Ovary (tissue), 7 donors: ENCODE measurements at regions not wholly inside any gene's neighbourhood (a gene's known extent, or its start where the extent isn't known, plus 50 kb on each side); places are given as distances from the start of the nearest gene placed in this dataset.

Source experiments
- DNase-seq, 5 donors: peaks; one replicate each; pipeline ENCODE4 v3.0.0-alpha.2; 2019 to 2020
- H3K27ac ChIP-seq, 2 donors: fragments of 200-600 bp; one replicate each; pipeline versions ENCODE4 v1.5.1 to v1.8.0; 2019 to 2022
- H3K27me3 ChIP-seq: fragments of 200-600 bp; one replicate; pipeline ENCODE4 v1.8.0; 2022
- H3K36me3 ChIP-seq: fragments of 200-600 bp; sonication (generic); one replicate; pipeline ENCODE4 v1.5.1; 2019
- H3K4me1 ChIP-seq: one replicate; pipeline ENCODE4 v1.8.1; 2013; ENCODE audit warnings: mild to moderate bottlenecking, moderate library complexity; ENCODE audit not compliant: insufficient read depth
- H3K4me3 ChIP-seq: fragments of 200-600 bp; sonication (generic); one replicate; pipeline ENCODE4 v1.5.1; 2017
- H3K9me3 ChIP-seq, 2 donors: fragments of 200-600 bp in 1 of 2; sonication (generic) in 1 of 2; one replicate each; pipeline versions ENCODE4 v1.5.1 to v1.8.1; 2013 to 2019; ENCODE audit warnings: mild to moderate bottlenecking in 1 of 2, moderate library complexity in 1 of 2
- CTCF ChIP-seq, 3 donors: fragments of 450-650 bp in 2 of 3; fragments of 200-600 bp in 1 of 3; IDR thresholded peaks; one replicate each; pipeline versions ENCODE4 v1.5.1 to v1.8.0; 2016 to 2022; ENCODE audit warnings: antibody characterized with exemption in 3 of 3, mild to moderate bottlenecking in 1 of 3
- EP300 ChIP-seq: sonication (generic); formaldehyde crosslinking; IDR thresholded peaks from one replicate; pipeline ENCODE4 v1.6.1; 2017; ENCODE audit warnings: antibody characterized with exemption
- POLR2A ChIP-seq: fragments of 450-650 bp; IDR thresholded peaks from one replicate; pipeline ENCODE4 v1.6.1; 2017; ENCODE audit warnings: antibody characterized with exemption, mild to moderate bottlenecking, moderate library complexity
- WGBS, 3 donors: extraction: QIAGEN DNeasy Blood & Tissue Kit in 1 of 3; methylation state at CpG; one replicate each; pipeline versions ENCODE4 v1.1.5 to v1.1.7; 2013 to 2017; 5-methylcytosine and 5-hydroxymethylcytosine counted together
- intact Hi-C, 4 donors: fragments of 100-400 bp; cut with DNase I; formaldehyde crosslinking; loops; one replicate each; pipeline versions ENCODE4 v1.11.0 to v1.15.1; 2022 to 2023
- donor health status: DM: no; HTN: no; CAD: no; lungs with moderate emphysema.
- donor health status: DM: no; HTN: no; CAD: no.
- donor health status: Bipolar disorder and iron deficiency.
- donor health status: DM: no; HTN: no; CAD: no.
- donor health status: DM: yes; HTN: yes; CAD: no.

GRCh38 chr14:22450266-22450665, 138.8 kb downstream of the DAD1 start:
- intact Hi-C loops, result no loop called here
- no peaks in the 10 kb centered on the region for H3K4me1 ChIP-seq
- DNase-seq, result no peak
- WGBS, 3 donors, result 62 to 71% (median 65%) methylated on average over 7 of the region's 7 CpGs
- no peaks in the 10 kb centered on the region for H3K36me3 ChIP-seq
- no peak overlapping the region for H3K4me3 ChIP-seq
- no peaks in the 10 kb centered on the region for H3K27me3 ChIP-seq
- no peak overlapping the region for H3K27ac ChIP-seq
- no peak for TF ChIP-seq POLR2A
- no peak for TF ChIP-seq CTCF (IDR thresholded peaks at IDR 0.05)
- no peak for TF ChIP-seq EP300
- no peaks in the 10 kb centered on the region for H3K9me3 ChIP-seq

DNA sequence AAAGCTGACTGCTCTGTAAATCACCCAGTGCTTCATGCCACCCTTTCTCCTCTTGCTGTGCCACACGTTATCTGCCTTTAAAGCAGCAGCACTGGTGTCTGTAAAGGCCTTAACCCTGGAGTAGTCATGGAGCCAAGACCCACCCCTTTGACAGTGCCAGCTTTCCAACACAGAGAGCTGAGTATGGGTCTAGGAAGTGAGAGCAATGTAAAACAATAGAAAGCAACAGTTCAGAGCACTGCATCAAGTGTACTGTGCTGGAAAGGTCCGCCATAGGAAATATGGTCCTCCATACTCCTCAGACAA, 139.5 kb downstream of the DAD1 start:
- H3K36me3 ChIP-seq, result no peaks in the 10 kb centered on the region
- no peaks in the 10 kb centered on the region for H3K27me3 ChIP-seq
- 82 to 89% (median 87%) methylated on average over 2 of the region's 2 CpGs for WGBS, 3 donors
- no peak for TF ChIP-seq EP300
- TF ChIP-seq CTCF (IDR thresholded peaks at IDR 0.05), result no peak
- no peak for TF ChIP-seq POLR2A
- DNase-seq, result no peak
- no peak overlapping the region for H3K4me3 ChIP-seq
- H3K27ac ChIP-seq, result no peak overlapping the region
- H3K9me3 ChIP-seq, result no peaks in the 10 kb centered on the region
- no peaks in the 10 kb centered on the region for H3K4me1 ChIP-seq
- intact Hi-C loops, result no loop called here

DNA sequence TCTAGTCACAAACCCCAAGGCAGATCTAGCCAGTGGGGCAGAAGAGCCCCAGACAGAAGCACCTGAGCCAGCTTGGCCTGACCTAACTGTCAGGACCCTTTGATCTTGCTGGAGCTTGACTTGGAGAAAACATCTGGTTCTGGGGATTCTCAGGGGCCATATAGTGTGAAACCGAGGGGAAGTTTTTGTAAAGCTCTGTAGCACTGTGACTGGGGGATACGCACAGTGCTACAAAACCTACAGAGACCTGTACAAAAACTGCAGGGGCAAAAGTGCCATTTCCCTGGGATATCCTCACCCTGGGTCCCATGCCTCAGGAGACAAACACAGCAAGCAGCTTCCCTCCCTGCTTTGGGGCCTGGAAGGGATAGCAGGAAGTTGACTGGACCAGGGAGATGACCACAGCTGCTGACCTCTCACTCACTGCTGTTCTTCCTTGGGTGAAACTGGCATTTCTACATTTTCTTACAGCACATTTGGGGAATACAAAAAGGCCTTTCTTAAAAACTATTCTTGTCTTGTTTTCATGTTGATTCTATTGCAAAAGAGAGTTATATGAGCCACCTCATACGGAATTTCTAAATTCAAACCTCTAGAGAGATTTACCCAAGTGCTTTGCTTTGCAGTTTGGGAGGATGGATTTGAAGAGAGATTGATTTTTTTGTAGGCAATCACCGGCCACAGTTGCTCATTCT, 140.0 kb downstream of the DAD1 start:
- Histone ChIP-seq H3K4me3 (no peak overlapping the region), H3K9me3 (no peaks in the 10 kb centered on the region), H3K36me3 (no peaks in the 10 kb centered on the region), H3K27me3 (no peaks in the 10 kb centered on the region), H3K4me1 (no peaks in the 10 kb centered on the region), H3K27ac (no peak overlapping the region)
- DNase-seq, result no peak
- 80 to 88% (median 87%) methylated on average over 4 of the region's 4 CpGs for WGBS, 3 donors
- intact Hi-C loops, result no loop called here
- TF ChIP-seq POLR2A (no peak), EP300 (no peak), CTCF (IDR thresholded peaks at IDR 0.05) (no peak)

- Histone ChIP-seq H3K4me1 (no peaks in the 10 kb centered on the region), H3K27ac (no peak overlapping the region), H3K4me3 (no peak overlapping the region), H3K36me3 (no peaks in the 10 kb centered on the region), H3K27me3 (no peaks in the 10 kb centered on the region), H3K9me3 (no peaks in the 10 kb centered on the region)
- intact Hi-C loops, result no loop called here
- WGBS, 3 donors, result 83 to 86% (median 86%) methylated on average over 10 of the region's 10 CpGs
- TF ChIP-seq CTCF (IDR thresholded peaks at IDR 0.05), result no peak
- no peak for TF ChIP-seq EP300
- no peak for TF ChIP-seq POLR2A
- no peak for DNase-seq
Observed at GRCh38 chr14:22448035-22448904, 140.8 kb downstream of the DAD1 start.
